CD14-positive monocyte (primary cell): ENCODE measurements at regions not wholly inside any gene's neighbourhood (a gene's known extent, or its start where the extent isn't known, plus 50 kb on each side); places are given as distances from the start of the nearest gene placed in this dataset.
A peak's percentile ranks its signal among the peaks of the same experiment; 100 is the strongest.

Experiments used
- DNase-seq, 3 donors: peaks; one replicate each; pipeline ENCODE4 v3.0.0-alpha.2; 2011 to 2022
- H2AFZ ChIP-seq: 2 replicates; pipeline ENCODE4 v1.6.0; 2012; ENCODE audit warnings: mild to moderate bottlenecking, low read depth, low read length, inconsistent platforms; ENCODE audit not compliant: insufficient read depth, poor library complexity, severe bottlenecking
- H3K27ac ChIP-seq, 2 donors: 1 replicate in 1 of 2; 2 replicates in 1 of 2; pipeline ENCODE4 v1.5.1; 2012 to 2013; ENCODE audit warnings: low read length in 2 of 2, control low read depth in 1 of 2, inconsistent platforms in 1 of 2, low read depth in 1 of 2, mild to moderate bottlenecking in 1 of 2
- H3K27me3 ChIP-seq, 2 donors: one replicate each; pipeline versions ENCODE4 v1.6.0 to v1.6.1; 2011 to 2013; ENCODE audit warnings: low read length in 2 of 2; ENCODE audit not compliant: control insufficient read depth in 2 of 2, insufficient read depth in 2 of 2
- H3K36me3 ChIP-seq, 2 donors: replicated peaks in 1 of 2; 1 replicate in 1 of 2; 2 replicates in 1 of 2; pipeline versions ENCODE4 v1.5.1 to v1.6.1; 2012 to 2013; ENCODE audit warnings: low read length in 2 of 2, control low read depth in 1 of 2, inconsistent platforms in 1 of 2, mild to moderate bottlenecking in 1 of 2; ENCODE audit not compliant: insufficient read depth in 2 of 2, control insufficient read depth in 1 of 2
- H3K4me1 ChIP-seq, 2 donors: 1 replicate in 1 of 2; 2 replicates in 1 of 2; pipeline versions ENCODE4 v1.5.1 to v1.6.1; 2012 to 2013; ENCODE audit warnings: low read length in 2 of 2, control low read depth in 1 of 2, inconsistent platforms in 1 of 2, mild to moderate bottlenecking in 1 of 2, moderate library complexity in 1 of 2; ENCODE audit not compliant: insufficient read depth in 2 of 2, control insufficient read depth in 1 of 2
- H3K4me2 ChIP-seq: replicated peaks from 2 replicates; pipeline ENCODE3; 2012; ENCODE audit warnings: low read length, moderate library complexity, mild to moderate bottlenecking; ENCODE audit not compliant: poor library complexity, severe bottlenecking; ENCODE audit errors: extremely low read depth
- H3K4me3 ChIP-seq, 3 experiments: fragments of 200-600 bp in 1 of 3; sonication (generic) in 1 of 3; replicated peaks in 1 of 3; 1 replicate in 2 of 3; 2 replicates in 1 of 3; pipeline ENCODE4 v1.5.1; 2011 to 2013; ENCODE audit warnings: low read length in 3 of 3, mild to moderate bottlenecking in 3 of 3, control low read depth in 2 of 3, low read depth in 2 of 3, inconsistent platforms in 1 of 3, moderate library complexity in 1 of 3
- H3K79me2 ChIP-seq: 2 replicates; pipeline ENCODE4 v1.6.0; 2012; ENCODE audit warnings: mild to moderate bottlenecking, control low read depth, inconsistent platforms, low read length, moderate library complexity; ENCODE audit not compliant: insufficient read depth
- H3K9ac ChIP-seq: 2 replicates; pipeline ENCODE4 v1.6.0; 2017; ENCODE audit warnings: low read length, mild to moderate bottlenecking; ENCODE audit not compliant: insufficient read depth, poor library complexity, severe bottlenecking
- H3K9me3 ChIP-seq, 2 donors: replicated peaks in 1 of 2; 1 replicate in 1 of 2; 2 replicates in 1 of 2; pipeline versions ENCODE4 v1.5.1 to v1.6.1; 2012 to 2013; ENCODE audit warnings: low read length in 2 of 2, control low read depth in 1 of 2; ENCODE audit not compliant: control insufficient read depth in 1 of 2, insufficient read depth in 1 of 2
- H4K20me1 ChIP-seq: 2 replicates; pipeline ENCODE4 v1.6.0; 2012; ENCODE audit warnings: mild to moderate bottlenecking, low read length, control low read depth, moderate library complexity; ENCODE audit not compliant: insufficient read depth
- H3K27ac Mint-ChIP-seq, 7 donors: one replicate each; pipeline ENCODE4 v1.8.0; 2020; ENCODE audit warnings: mild to moderate bottlenecking in 7 of 7, mixed read lengths in 7 of 7, moderate library complexity in 6 of 7, inconsistent platforms in 2 of 7
- H3K27me3 Mint-ChIP-seq, 3 donors: one replicate each; pipeline ENCODE4 v1.8.0; 2021 to 2022; ENCODE audit warnings: low read depth in 3 of 3, mild to moderate bottlenecking in 3 of 3, mixed read lengths in 3 of 3, moderate library complexity in 3 of 3, inconsistent platforms in 1 of 3
- H3K36me3 Mint-ChIP-seq, 2 donors: one replicate each; pipeline ENCODE4 v1.8.0; 2020; ENCODE audit warnings: mixed read lengths in 2 of 2, inconsistent platforms in 1 of 2, mild to moderate bottlenecking in 1 of 2
- H3K4me1 Mint-ChIP-seq: one replicate; pipeline ENCODE4 v1.8.0; 2020; ENCODE audit warnings: mild to moderate bottlenecking, mixed read lengths
- H3K4me3 Mint-ChIP-seq, 2 donors: one replicate each; pipeline ENCODE4 v1.8.0; 2020; ENCODE audit warnings: mild to moderate bottlenecking in 2 of 2, mixed read lengths in 2 of 2, moderate library complexity in 1 of 2
- H3K9me3 Mint-ChIP-seq, 7 donors: one replicate each; pipeline ENCODE4 v1.8.0; 2020 to 2022; ENCODE audit warnings: mixed read lengths in 7 of 7, mild to moderate bottlenecking in 6 of 7, moderate library complexity in 6 of 7, inconsistent platforms in 2 of 7
- WGBS: methylation state at CpG from one replicate; pipeline ENCODE4 v1.1.5; 2013; ENCODE audit warnings: missing lambda C conversion rate; ENCODE audit not compliant: insufficient coverage; 5-methylcytosine and 5-hydroxymethylcytosine counted together
- intact Hi-C, 2 donors: fragments of 100-400 bp; cut with micrococcal nuclease; formaldehyde crosslinking; loops; one replicate each; pipeline versions ENCODE4 v1.15.0 to v1.15.1; 2023
- TF ChIP-seq, protein P1 (sequence below): fragments of 200-600 bp; IDR thresholded peaks from one replicate; pipeline ENCODE4 v1.8.0; 2022; ENCODE audit warnings: antibody characterized with exemption, mild to moderate bottlenecking

DNA sequence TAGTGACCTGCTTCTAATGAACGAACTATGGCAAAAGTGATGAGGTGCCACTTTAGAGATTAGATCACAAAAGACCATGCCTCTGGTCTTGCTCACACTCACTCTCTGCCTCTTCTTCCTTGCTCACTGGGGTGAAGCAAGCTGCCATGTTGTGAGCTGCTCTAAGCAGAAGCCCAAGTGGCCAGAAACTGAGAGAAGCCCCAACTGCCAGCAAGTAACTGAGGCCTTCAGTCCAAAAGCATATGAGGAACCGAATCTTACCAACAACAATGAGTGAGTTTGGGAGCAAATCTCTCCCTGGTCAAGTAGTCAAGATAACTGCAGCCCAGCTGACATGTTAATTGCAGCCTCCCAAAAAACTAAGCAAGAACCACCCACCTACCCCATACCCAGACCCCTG lies 126.0 kb upstream of the ACO1 start:
- Mint-ChIP-seq H3K27me3 (no peaks in the 10 kb centered on the region), H3K27ac (no peak overlapping the region), H3K9me3 (peaks cover 0 to 19% (median 8%) of the 10 kb centered on the region in 7 donors), H3K36me3 (no peaks in the 10 kb centered on the region), H3K4me3 (no peak overlapping the region), H3K4me1 (peaks cover 24% of the 10 kb centered on the region)
- H3K9ac ChIP-seq: no peak overlapping the region
- no peaks in the 10 kb centered on the region for H4K20me1 ChIP-seq
- H3K79me2 ChIP-seq: no peaks in the 10 kb centered on the region
- no peak overlapping the region for H3K27ac ChIP-seq
- 92% methylated on average over 2 of the region's 2 CpGs for WGBS
- intact Hi-C loops: no loop called here
- H3K4me2 ChIP-seq: no peak overlapping the region
- H3K27me3 ChIP-seq: no peaks in the 10 kb centered on the region
- H3K36me3 ChIP-seq: no peaks in the 10 kb centered on the region
- H3K9me3 ChIP-seq: peaks cover 0 to 4% of the 10 kb centered on the region in 2 donors
- DNase-seq: no peak
- H2AFZ ChIP-seq: peak overlapping the region; percentile 19
- peaks cover 14 to 17% of the 10 kb centered on the region in 2 donors for H3K4me1 ChIP-seq
- no peak overlapping the region for H3K4me3 ChIP-seq
- TF ChIP-seq, protein P1, sequence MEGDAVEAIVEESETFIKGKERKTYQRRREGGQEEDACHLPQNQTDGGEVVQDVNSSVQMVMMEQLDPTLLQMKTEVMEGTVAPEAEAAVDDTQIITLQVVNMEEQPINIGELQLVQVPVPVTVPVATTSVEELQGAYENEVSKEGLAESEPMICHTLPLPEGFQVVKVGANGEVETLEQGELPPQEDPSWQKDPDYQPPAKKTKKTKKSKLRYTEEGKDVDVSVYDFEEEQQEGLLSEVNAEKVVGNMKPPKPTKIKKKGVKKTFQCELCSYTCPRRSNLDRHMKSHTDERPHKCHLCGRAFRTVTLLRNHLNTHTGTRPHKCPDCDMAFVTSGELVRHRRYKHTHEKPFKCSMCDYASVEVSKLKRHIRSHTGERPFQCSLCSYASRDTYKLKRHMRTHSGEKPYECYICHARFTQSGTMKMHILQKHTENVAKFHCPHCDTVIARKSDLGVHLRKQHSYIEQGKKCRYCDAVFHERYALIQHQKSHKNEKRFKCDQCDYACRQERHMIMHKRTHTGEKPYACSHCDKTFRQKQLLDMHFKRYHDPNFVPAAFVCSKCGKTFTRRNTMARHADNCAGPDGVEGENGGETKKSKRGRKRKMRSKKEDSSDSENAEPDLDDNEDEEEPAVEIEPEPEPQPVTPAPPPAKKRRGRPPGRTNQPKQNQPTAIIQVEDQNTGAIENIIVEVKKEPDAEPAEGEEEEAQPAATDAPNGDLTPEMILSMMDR: no peak

DNA sequence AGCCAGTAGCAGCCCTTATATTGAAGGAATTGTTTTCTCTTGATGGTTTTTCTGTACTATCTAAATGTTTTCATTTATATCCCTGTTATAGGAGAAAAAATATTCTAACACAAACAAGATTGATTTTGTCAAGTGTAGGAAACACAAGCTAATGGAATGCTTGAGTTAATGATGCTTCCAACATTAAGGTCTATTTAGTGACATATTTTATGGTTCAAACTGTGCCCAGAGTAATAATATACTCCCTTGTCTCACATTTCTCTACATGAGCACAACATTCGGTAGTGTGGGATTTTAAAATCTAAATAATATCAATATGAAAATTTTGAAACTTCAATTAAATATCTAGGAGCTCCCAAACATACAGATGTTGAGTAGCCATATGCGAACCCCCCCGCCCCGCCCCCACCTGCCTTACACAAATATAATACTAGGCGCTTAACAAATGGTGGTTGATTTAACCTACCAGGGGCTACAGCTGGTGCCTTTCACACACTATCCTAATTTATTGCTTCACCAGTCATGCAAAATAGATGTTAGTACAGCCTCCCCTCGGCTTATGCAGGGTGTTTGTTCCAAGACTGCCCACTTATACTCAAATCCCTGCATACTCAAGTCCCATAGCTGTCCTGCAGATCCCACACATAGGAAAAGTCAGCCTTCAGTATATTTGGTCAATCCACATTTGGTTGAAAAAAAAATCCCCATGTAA lies 124.1 kb upstream of the ACO1 start:
- Mint-ChIP-seq H3K4me1 (peaks cover 24% of the 10 kb centered on the region), H3K36me3 (no peaks in the 10 kb centered on the region), H3K27me3 (peaks cover 0 to 2% (median 2%) of the 10 kb centered on the region in 3 donors), H3K9me3 (peaks cover 0 to 19% (median 8%) of the 10 kb centered on the region in 7 donors), H3K4me3 (no peak overlapping the region), H3K27ac (no peak overlapping the region)
- Histone ChIP-seq H3K4me2 (no peak overlapping the region), H4K20me1 (no peaks in the 10 kb centered on the region), H3K4me1 (peaks cover 14 to 17% of the 10 kb centered on the region in 2 donors), H3K36me3 (no peaks in the 10 kb centered on the region), H2AFZ (no peak overlapping the region), H3K79me2 (no peaks in the 10 kb centered on the region), H3K27ac (no peak overlapping the region), H3K4me3 (no peak overlapping the region), H3K9ac (no peak overlapping the region), H3K27me3 (no peaks in the 10 kb centered on the region), H3K9me3 (peaks cover 0 to 4% of the 10 kb centered on the region in 2 donors)
- TF ChIP-seq, protein P1: no peak
- DNase-seq: no peak
- 96% methylated on average over 4 of the region's 6 CpGs for WGBS
- intact Hi-C loops: no loop called here
